ENCODE measurements at regions not wholly inside any gene's neighbourhood (a gene's known extent, or its start where the extent isn't known, plus 50 kb on each side); places are given as distances from the start of the nearest gene placed in this dataset.

- Histone ChIP-seq H3K18ac (ENCODE audit: low read depth, low read length) (no peak overlapping the region), H3K4me2 (ENCODE audit: low read depth, low read length) (no peak overlapping the region), H3K9me1 (ENCODE audit: insufficient read depth, low read length) (no peaks in the 10 kb centered on the region), H3K4ac (ENCODE audit: low read depth, low read length) (no peak overlapping the region), H3K4me3 (ENCODE audit: insufficient read depth, low read depth, low read length) (no peak overlapping the region), H4K91ac (ENCODE audit: insufficient read depth, low read depth, low read length) (no peak overlapping the region), H3K27ac (ENCODE audit: insufficient read depth, low read length) (no peak overlapping the region), H2BK15ac (ENCODE audit: low read depth, low read length) (no peak overlapping the region), H4K8ac (ENCODE audit: low read depth in 2 of 2, low read length in 2 of 2) (no peak overlapping the region), H3K4me1 (ENCODE audit: control insufficient read depth, insufficient read depth, low read length) (no peaks in the 10 kb centered on the region), H4K20me1 (ENCODE audit: insufficient read depth, low read length) (no peaks in the 10 kb centered on the region), H2AK9ac (replicated peaks; ENCODE audit: low read depth, low read length, poor library complexity) (no peak overlapping the region), H2BK20ac (ENCODE audit: low read depth, low read length) (no peak overlapping the region), H2BK5ac (ENCODE audit: low read depth, low read length, poor library complexity, severe bottlenecking) (no peak overlapping the region), H4K5ac (ENCODE audit: low read depth, low read length) (no peak overlapping the region), H3K56ac (ENCODE audit: extremely low read depth, insufficient read depth, low read length) (no peak overlapping the region), H3K9ac (ENCODE audit: low read depth, low read length) (no peak overlapping the region), H2AK5ac (ENCODE audit: low read depth, low read length) (no peak overlapping the region), H2BK120ac (ENCODE audit: low read depth, low read length) (no peak overlapping the region), H3K14ac (replicated peaks; ENCODE audit: low read depth, low read length) (no peak overlapping the region), H3K79me1 (ENCODE audit: low read depth in 1 of 2, low read length in 2 of 2) (no peaks in the 10 kb centered on the region), H3K23ac (ENCODE audit: low read depth, low read length) (no peak overlapping the region), H3K9me3 (ENCODE audit: control insufficient read depth, insufficient read depth, low read length) (no peaks in the 10 kb centered on the region; the same call in 1 of the 2 replicates), H3K36me3 (ENCODE audit: control insufficient read depth, insufficient read depth, low read length) (no peaks in the 10 kb centered on the region), H3K27me3 (ENCODE audit: control insufficient read depth, insufficient read depth, low read length) (no peaks in the 10 kb centered on the region), H2AFZ (replicated peaks; ENCODE audit: low read length, poor library complexity) (no peak overlapping the region)
- TF ChIP-seq BHLHE40 (IDR thresholded peaks at IDR 0.05; ENCODE audit: low read depth, low read length): no peak
- TF ChIP-seq POLR2A (IDR thresholded peaks at IDR 0.05; ENCODE audit: low read depth, low read length): no peak
- no peak for TF ChIP-seq RFX5 (IDR thresholded peaks at IDR 0.05; ENCODE audit: low read depth, low read length)
- no peak for TF ChIP-seq MAFK (IDR thresholded peaks at IDR 0.05; ENCODE audit: low read depth, low read length)
- TF ChIP-seq CEBPB (IDR thresholded peaks at IDR 0.05; ENCODE audit: low read depth, low read length): no peak
- no peak for TF ChIP-seq MAZ (IDR thresholded peaks at IDR 0.05; ENCODE audit: borderline replicate concordance, low read depth, low read length)
- no peak for TF ChIP-seq CHD1 (IDR thresholded peaks at IDR 0.05; ENCODE audit: low read depth, low read length)
- TF ChIP-seq ELK1 (IDR thresholded peaks at IDR 0.05; ENCODE audit: borderline replicate concordance, low read depth, low read length): no peak
- no peak for TF ChIP-seq RCOR1 (IDR thresholded peaks at IDR 0.05; ENCODE audit: insufficient replicate concordance, low read length)
- TF ChIP-seq CTCF (conservative IDR thresholded peaks at IDR 0.05; ENCODE audit: low read depth, low read length): no peak
- TF ChIP-seq SMC3 (IDR thresholded peaks at IDR 0.05; ENCODE audit: low read depth, low read length): no peak
- TF ChIP-seq NFE2L2 (IDR thresholded peaks at IDR 0.05; ENCODE audit: low read depth, low read length): no peak
- no peak for TF ChIP-seq USF2 (IDR thresholded peaks at IDR 0.05; ENCODE audit: low read depth, low read length)
- TF ChIP-seq FOS (IDR thresholded peaks at IDR 0.05; ENCODE audit: low read depth, low read length): no peak
- no peak for TF ChIP-seq MXI1 (IDR thresholded peaks at IDR 0.05; ENCODE audit: borderline replicate concordance, low read depth, low read length)
- TF ChIP-seq RAD21 (IDR thresholded peaks at IDR 0.05; ENCODE audit: low read length): no peak
- in situ Hi-C loops (cut with MboI; ENCODE audit: low sequenced_read_pairs) (no loop called here), dilution Hi-C loops (cut with HindIII; ENCODE audit: low sequenced_read_pairs, unreplicated experiment) (no loop called here), intact Hi-C loops (cut with micrococcal nuclease) (no loop called here)
- BruUV-seq (replicated peaks): no TSS peak
- ATAC-seq (ENCODE audit: low read depth): no peak
- no peak for DNase-seq
- ChIA-PET POLR2A (ENCODE audit: unreplicated experiment) (no interaction called here), CTCF (interaction anchor here (0.6 kb wide), 1 partner anchor 122 kb away, joined by 3 read pairs; no protein-coding TSS in a partner anchor)
- no CpG with 5 or more reads among the region's 1 CpG for WGBS, 2 experiments (ENCODE audit: extremely low coverage in 2 of 2, insufficient read length in 1 of 2)
Measured at GRCh38 chr13:80533175-80533574, 192.2 kb upstream of the SPRY2 start.

All from IMR-90 (cell line).